Right atrium auricular region (tissue), 2 donors: ENCODE measurements at regions not wholly inside any gene's neighbourhood (a gene's known extent, or its start where the extent isn't known, plus 50 kb on each side); places are given as distances from the start of the nearest gene placed in this dataset.

Experiments
- DNase-seq: peaks from one replicate; pipeline ENCODE4 v3.0.0-alpha.2; 2019; ENCODE audit warnings: low spot score
- H3K27ac ChIP-seq, 2 donors: fragments of 200-600 bp; sonication (generic); 1 replicate in 1 of 2; 2 replicates in 1 of 2; pipeline ENCODE4 v1.5.1; 2016 to 2019
- H3K27me3 ChIP-seq, 2 donors: fragments of 200-600 bp; sonication (generic); one replicate each; pipeline versions ENCODE4 v1.5.1 to v1.6.0; 2017 to 2019
- H3K36me3 ChIP-seq: fragments of 200-600 bp; sonication (generic); one replicate; pipeline ENCODE4 v1.5.1; 2016
- H3K4me1 ChIP-seq, 2 donors: fragments of 200-600 bp; sonication (generic); one replicate each; pipeline versions ENCODE4 v1.5.1 to v1.6.0; 2017 to 2019
- H3K4me3 ChIP-seq, 2 donors: fragments of 200-600 bp; sonication (generic); 1 replicate in 1 of 2; 2 replicates in 1 of 2; pipeline ENCODE4 v1.5.1; 2017 to 2019; ENCODE audit warnings: mild to moderate bottlenecking in 1 of 2, moderate library complexity in 1 of 2
- H3K9me3 ChIP-seq, 2 donors: fragments of 200-600 bp; sonication (generic); one replicate each; pipeline ENCODE4 v1.5.1; 2019
- TF ChIP-seq, protein P1 (sequence below), 2 donors: fragments of 200-600 bp; sonication (generic); IDR thresholded peaks; one replicate each; pipeline ENCODE4 v1.5.1; 2019; ENCODE audit warnings: antibody characterized with exemption in 2 of 2

DNA sequence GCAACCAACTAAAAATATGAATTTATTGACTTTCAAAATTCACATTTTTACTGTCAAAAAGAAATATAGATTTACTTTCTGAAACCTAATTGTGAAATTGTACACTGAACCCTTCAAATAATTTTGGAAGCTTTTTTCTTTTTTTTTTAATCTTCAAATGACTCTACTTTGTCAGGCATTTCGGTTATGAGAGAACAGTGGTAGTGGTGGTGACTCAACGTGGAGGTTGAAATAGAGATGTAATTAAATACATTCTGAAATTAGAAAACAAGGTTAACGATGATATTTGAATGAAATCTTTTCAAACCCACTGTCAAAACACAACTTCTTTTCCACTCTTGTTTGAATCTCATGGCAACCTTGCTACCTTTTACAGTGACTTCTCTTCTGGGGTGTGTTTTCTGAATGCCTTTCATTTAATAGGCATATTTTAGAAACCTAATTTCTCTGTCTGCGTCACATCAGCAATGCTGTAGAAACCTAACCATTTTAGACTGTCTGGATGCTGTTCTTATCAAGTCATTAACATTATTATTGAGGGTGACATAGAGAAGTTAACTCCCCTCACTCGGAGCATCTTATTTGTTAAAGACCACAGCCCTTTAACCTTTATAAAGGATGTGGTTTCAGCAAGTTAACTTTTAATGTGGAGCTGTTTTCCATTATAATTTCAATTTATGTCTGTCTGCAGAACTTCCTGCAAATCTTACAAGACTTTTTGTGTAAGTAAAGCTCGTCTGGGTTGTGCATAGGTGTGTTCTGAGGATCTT lies 136.8 kb downstream of the PCDH7 start:
- TF ChIP-seq, protein P1, sequence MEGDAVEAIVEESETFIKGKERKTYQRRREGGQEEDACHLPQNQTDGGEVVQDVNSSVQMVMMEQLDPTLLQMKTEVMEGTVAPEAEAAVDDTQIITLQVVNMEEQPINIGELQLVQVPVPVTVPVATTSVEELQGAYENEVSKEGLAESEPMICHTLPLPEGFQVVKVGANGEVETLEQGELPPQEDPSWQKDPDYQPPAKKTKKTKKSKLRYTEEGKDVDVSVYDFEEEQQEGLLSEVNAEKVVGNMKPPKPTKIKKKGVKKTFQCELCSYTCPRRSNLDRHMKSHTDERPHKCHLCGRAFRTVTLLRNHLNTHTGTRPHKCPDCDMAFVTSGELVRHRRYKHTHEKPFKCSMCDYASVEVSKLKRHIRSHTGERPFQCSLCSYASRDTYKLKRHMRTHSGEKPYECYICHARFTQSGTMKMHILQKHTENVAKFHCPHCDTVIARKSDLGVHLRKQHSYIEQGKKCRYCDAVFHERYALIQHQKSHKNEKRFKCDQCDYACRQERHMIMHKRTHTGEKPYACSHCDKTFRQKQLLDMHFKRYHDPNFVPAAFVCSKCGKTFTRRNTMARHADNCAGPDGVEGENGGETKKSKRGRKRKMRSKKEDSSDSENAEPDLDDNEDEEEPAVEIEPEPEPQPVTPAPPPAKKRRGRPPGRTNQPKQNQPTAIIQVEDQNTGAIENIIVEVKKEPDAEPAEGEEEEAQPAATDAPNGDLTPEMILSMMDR (IDR thresholded peaks at IDR 0.05), result no peak
- Histone ChIP-seq H3K4me3 (no peak overlapping the region), H3K27me3 (no peaks in the 10 kb centered on the region), H3K4me1 (no peaks in the 10 kb centered on the region), H3K36me3 (no peaks in the 10 kb centered on the region), H3K9me3 (no peaks in the 10 kb centered on the region), H3K27ac (no peak overlapping the region)
- no peak for DNase-seq

DNA sequence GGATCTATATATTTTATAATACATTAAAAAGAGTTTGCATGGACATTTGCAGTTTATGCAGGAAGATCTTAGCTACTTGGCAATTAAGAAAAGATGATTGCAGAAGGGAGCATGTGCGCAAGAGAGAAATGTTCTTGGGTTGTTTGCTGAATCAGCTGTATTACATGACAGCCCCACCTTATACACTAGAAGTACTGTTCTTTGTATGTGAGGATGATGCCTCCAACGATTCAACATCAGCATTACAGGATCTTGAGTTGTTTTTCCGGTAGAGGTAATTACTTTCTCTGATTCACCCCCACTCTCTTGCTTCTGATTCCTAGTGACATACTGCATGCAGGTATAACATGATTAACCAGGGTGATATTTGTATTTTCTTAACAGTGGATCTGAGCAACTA lies 140.8 kb downstream of the PCDH7 start:
- Histone ChIP-seq H3K4me3 (no peak overlapping the region), H3K36me3 (no peaks in the 10 kb centered on the region), H3K27ac (no peak overlapping the region), H3K27me3 (no peaks in the 10 kb centered on the region), H3K9me3 (no peaks in the 10 kb centered on the region), H3K4me1 (no peaks in the 10 kb centered on the region)
- no peak for DNase-seq
- TF ChIP-seq, protein P1 (IDR thresholded peaks at IDR 0.05), result no peak

DNA sequence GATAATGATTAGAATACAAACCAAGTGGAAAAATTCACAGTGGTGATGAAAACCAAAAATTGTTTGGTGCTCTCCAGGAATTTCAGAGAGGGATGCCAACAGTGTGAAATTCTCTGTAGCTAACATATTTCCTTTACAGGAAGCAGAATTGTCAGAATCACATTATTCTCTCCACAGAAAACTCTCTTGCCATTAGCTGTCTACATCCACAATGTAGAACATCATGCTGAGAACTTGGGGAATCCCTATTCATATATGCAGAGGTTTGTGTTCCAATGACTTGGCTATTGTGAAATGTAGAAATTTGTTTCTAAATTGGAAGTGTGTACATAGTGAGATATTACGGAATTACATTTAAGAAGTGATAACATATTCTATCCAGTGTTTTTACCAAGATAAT lies 142.0 kb downstream of the PCDH7 start:
- H3K4me1 ChIP-seq, result no peaks in the 10 kb centered on the region
- H3K27me3 ChIP-seq, result no peaks in the 10 kb centered on the region
- H3K4me3 ChIP-seq, result no peak overlapping the region
- TF ChIP-seq, protein P1 (IDR thresholded peaks at IDR 0.05), result no peak
- H3K27ac ChIP-seq, result no peak overlapping the region
- DNase-seq, result no peak
- H3K36me3 ChIP-seq, result no peaks in the 10 kb centered on the region
- no peaks in the 10 kb centered on the region for H3K9me3 ChIP-seq

DNA sequence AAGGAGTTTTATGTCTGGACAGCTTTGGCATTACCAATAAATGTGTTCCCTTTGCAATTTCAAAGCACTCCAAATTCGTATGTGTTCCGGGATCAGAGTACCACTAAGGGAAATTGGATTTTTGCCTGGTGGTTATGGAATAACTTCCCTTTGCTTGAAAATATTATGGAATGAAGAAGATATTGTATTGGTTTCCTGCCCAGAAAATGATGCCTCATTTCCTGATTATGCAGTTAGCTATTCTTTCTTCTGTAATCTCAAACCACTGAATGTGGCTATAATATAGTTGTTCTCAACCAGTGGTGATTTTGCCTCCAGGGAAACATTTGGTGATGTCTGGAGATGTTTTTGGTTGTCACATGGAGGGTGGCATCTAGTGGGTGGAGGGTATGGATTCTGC lies 142.9 kb downstream of the PCDH7 start:
- no peak overlapping the region for H3K27ac ChIP-seq
- no peak for DNase-seq
- TF ChIP-seq, protein P1 (IDR thresholded peaks at IDR 0.05), result no peak
- no peaks in the 10 kb centered on the region for H3K4me1 ChIP-seq
- no peaks in the 10 kb centered on the region for H3K27me3 ChIP-seq
- H3K4me3 ChIP-seq, result no peak overlapping the region
- H3K9me3 ChIP-seq, result no peaks in the 10 kb centered on the region
- H3K36me3 ChIP-seq, result no peaks in the 10 kb centered on the region

DNA sequence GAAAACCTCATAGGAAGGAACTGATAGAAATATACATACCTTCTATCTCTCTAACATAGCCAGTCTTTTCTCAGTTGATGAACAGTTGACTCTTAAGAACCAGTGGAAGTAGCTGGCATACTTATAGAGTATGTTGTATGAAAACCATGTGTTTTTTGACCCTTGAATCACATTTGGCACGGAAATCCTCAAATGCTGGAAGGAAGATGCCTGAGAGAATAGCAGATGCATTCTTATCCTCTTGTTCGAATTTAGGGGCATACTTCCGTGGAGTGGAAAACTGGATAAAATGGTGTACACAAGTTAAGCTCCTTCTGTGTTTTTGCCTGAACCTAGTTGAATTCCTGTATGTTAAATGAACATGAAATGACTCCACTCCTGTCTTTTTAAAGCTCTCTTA lies 145.5 kb downstream of the PCDH7 start:
- Histone ChIP-seq H3K9me3 (no peaks in the 10 kb centered on the region), H3K4me1 (no peaks in the 10 kb centered on the region), H3K36me3 (no peaks in the 10 kb centered on the region), H3K27me3 (no peaks in the 10 kb centered on the region), H3K27ac (no peak overlapping the region), H3K4me3 (no peak overlapping the region)
- no peak for DNase-seq
- TF ChIP-seq, protein P1 (IDR thresholded peaks at IDR 0.05), result no peak

DNA sequence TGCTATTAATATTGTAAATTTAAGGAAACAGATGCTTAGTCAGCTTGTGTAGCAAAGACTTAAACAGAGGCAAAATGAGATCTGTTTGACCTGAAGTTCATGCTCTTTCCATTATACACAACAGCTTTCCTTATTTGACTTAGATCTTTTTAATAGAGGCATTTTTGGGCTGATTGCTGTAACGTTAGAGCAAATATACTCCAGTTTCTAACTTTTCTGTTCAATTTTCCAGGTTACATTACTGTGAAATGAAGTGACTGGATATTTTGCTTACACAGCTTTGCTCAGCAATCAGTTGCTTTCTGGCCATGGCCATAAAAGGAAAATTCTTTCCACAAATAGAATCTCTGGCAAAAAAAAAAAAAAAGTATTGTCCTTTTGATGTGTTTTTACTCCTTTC lies 146.2 kb downstream of the PCDH7 start:
- H3K4me1 ChIP-seq, result no peaks in the 10 kb centered on the region
- no peaks in the 10 kb centered on the region for H3K9me3 ChIP-seq
- no peaks in the 10 kb centered on the region for H3K36me3 ChIP-seq
- TF ChIP-seq, protein P1 (IDR thresholded peaks at IDR 0.05), result no peak
- DNase-seq, result no peak
- H3K27ac ChIP-seq, result no peak overlapping the region
- no peak overlapping the region for H3K4me3 ChIP-seq
- H3K27me3 ChIP-seq, result no peaks in the 10 kb centered on the region
